LNCAP (cell line): ENCODE measurements at regions not wholly inside any gene's neighbourhood (a gene's known extent, or its start where the extent isn't known, plus 50 kb on each side); places are given as distances from the start of the nearest gene placed in this dataset.

ENCODE experiments used
- CTCF ChIP-seq: fragments of 450-650 bp; IDR thresholded peaks from 2 replicates; pipeline ENCODE4 v1.5.1; 2017; ENCODE audit warnings: mild to moderate bottlenecking

- TF ChIP-seq CTCF: no peak
Observed at GRCh38 chr13:81396192-81396591, 1055.3 kb upstream of the SPRY2 start.

GRCh38 chr13:81395368-81395767 is 1054.4 kb upstream of the SPRY2 start:
- no peak for TF ChIP-seq CTCF

- TF ChIP-seq CTCF: no peak
Observed at GRCh38 chr13:81394640-81395039, 1053.7 kb upstream of the SPRY2 start.

GRCh38 chr13:81393721-81394120 is 1052.8 kb upstream of the SPRY2 start:
- no peak for TF ChIP-seq CTCF

- TF ChIP-seq CTCF: no peak
Observed at GRCh38 chr13:81393110-81393509, 1052.2 kb upstream of the SPRY2 start.

- no peak for TF ChIP-seq CTCF
Observed at GRCh38 chr13:81388400-81388799, 1047.5 kb upstream of the SPRY2 start.

GRCh38 chr13:81383444-81383843 is 1042.5 kb upstream of the SPRY2 start:
- TF ChIP-seq CTCF: no peak

- TF ChIP-seq CTCF: no peak
Observed at GRCh38 chr13:81382246-81382645, 1041.3 kb upstream of the SPRY2 start.
